ENCODE measurements at regions not wholly inside any gene's neighbourhood (a gene's known extent, or its start where the extent isn't known, plus 50 kb on each side); places are given as distances from the start of the nearest gene placed in this dataset.
"Not testable (repeated sequence)": the region's sequence is repeated elsewhere in the genome, so short reads cannot be mapped to it uniquely, and the experiment has no call there.

DNA sequence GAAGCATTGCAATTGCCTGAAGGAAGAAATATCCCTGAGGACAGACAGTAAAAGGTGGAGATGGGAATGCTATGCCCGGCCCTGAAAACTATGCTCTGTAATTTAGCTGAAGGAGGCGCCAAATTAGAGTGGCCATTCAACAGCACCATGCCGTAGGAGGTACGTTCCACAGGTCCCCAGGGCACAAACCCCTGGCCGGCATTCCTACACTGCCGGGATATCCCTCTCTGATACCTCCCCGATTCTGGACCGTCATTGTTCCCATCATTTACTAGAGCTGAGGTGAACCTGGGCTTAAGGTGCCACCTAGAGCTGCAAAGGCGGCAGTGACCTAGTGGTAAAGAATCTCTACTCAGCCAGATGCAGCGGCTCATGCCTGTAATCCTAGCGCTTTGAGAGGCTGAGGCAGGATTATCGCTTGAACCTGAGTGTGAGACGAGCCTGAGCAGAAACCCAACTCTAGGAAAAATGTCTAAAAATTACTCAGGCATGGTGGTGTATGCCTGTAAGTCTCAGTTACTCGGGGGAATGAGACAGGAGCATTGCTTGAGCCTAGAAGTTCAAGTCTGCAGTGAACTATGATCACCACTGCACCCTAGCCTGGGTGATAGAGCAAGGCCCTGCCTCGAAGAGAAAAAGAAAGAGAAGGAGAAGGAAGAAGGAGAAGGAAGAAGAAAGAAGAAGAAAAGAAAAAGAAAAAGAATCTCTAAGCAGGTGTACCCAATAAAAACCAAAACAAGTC is 53.0 kb upstream of the TNKS2 start:
- DNase-seq (ENCODE audit: low read depth in 4 of 4, low spot score in 2 of 4) = peak in 1 of 4 donors; percentile 7

DNA sequence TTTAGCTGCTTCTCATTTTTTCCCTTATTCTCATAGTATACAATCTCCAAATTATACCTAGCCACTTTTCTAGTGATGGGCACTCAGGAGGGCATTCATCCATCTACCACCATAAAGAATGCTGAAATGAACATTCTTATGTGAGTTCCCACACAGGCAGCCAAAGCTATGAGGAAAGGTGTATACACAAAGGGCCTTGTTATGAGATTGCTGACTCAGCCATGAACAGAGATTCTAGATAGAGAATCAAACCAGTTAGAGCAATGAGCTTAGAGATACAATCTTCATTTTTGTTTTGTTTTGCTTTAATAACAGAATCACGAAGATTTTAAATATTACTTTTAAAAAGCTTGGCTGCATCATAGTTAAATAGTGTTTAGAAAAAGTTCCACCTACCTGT is 54.8 kb upstream of the TNKS2 start:
- no peak for DNase-seq (ENCODE audit: low read depth in 4 of 4, low spot score in 2 of 4)

DNA sequence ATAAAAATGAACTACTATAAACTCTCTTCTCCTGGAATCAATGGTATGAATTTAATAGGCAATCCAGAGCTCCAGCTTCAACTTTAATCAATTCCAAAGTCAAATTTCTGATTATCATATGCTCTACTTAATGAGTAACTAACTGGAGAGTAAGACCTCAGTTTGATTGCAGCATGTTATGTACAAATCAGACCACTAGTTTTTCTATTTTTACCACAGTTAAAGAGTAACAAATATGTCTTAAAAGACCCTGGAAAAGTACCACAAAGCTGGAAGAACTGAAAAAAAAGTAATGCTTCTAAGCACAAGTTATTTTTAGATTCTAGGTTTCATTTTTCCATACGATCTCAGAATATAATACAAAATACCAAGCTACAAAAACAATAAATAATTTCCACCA is 56.0 kb upstream of the TNKS2 start:
- no peak for DNase-seq (ENCODE audit: low read depth in 4 of 4, low spot score in 2 of 4)

DNA sequence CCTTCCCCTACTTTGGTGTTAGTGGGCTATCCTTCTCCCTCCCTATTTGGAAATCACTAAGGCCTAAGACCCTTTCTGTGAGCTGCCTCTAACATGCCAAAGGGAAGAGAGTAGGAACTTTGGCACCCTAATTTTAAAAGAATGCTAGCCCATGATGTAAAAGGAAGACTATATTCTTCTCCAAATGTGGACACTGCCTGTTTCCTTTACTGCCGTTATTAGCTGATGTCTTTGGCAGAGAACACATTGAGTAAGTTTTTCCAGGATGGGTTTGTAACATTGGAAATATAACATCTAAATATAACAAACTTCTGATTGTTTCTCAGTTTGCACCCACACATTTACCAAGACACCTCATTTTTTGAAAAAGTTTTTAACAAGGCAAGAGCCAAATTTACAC is 56.9 kb upstream of the TNKS2 start:
- DNase-seq (ENCODE audit: low read depth in 4 of 4, low spot score in 2 of 4) = no peak

DNA sequence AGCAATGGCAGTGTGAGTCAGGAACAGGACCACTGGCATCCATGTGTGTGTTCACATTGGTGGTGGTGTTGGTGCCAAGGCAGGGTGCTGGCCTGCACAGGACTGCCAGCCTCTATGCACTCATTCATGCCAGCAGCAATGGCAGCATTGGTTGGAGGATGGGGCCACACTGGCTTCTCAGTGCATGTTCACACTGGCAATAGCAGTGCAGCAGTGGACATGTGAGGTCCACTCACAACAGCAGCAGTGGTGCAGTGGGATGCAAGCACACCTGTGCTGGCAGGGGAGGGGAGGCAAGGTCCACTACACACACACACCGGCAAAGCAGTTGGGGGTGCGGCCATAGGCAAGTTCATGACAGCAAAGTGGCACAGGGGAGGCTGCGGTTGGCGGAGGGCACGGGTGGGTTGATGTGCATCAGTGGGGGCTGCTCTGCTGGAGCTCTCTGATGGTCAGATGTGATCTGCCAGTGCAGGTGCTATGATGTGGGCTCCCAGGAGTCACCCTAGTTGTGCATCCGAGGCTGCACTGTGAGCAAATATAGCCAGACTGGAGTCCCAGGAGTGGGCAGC is 57.8 kb upstream of the TNKS2 start:
- no peak for DNase-seq (ENCODE audit: low read depth in 4 of 4, low spot score in 2 of 4)

DNA sequence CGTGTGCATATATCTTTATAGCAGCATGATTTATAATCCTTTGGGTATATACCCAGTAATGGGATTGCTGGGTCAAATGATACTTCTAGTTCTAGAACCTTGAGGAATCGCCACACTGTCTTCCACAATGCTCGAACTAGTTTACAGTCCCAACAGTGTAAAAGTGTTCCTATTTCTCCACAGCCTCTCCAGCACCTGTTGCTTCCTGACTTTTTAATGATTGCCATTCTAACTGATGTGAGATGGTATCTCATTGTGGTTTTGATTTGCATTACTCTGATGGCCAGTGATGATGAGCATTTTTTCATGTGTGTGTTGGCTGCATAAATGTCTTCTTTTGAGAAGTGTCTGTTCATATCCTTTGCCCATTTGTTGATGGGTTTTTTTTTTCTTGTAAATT is 66.0 kb upstream of the TNKS2 start:
- DNase-seq (ENCODE audit: low read depth in 4 of 4, low spot score in 2 of 4) = not testable (repeated sequence)

DNA sequence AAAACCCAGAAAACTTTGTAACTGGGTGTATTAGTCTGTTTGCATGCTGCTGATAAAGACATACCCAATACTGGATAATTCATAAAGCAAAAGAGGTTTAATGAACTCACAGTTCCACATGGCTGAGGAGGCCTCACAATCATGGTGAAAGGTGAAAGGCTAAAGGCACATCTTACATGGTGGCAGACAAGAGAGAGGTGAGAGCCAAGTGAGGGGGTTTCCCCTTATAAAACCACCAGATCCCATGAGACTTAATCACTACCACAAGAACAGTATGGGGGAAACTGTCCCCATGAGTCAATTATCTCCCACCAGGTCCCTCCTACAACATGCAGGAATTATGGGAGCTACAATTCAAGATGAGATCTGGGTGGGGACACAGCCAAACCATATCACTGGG is 68.9 kb upstream of the TNKS2 start:
- DNase-seq (ENCODE audit: low read depth in 4 of 4, low spot score in 2 of 4) = not testable (repeated sequence)

DNA sequence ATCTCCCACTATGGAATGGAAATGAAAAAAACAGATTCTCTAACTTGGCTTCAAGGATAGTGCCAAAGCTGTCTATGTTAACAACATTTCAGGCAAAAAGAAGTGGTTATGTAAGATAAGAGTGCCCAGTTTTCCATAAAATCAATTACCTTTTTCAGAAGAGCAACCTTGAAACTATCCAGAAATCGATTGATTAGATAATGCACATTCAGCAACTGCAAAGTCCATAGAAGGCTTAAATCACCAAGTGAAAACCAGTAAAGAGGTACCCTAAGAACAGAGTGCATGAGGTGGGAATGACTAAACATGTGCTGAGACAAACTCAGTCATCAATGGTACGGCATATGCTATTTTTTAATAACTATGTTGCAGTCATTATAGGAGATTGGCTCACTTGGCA is 71.9 kb upstream of the TNKS2 start:
- no peak for DNase-seq (ENCODE audit: low read depth in 4 of 4, low spot score in 2 of 4)

DNA sequence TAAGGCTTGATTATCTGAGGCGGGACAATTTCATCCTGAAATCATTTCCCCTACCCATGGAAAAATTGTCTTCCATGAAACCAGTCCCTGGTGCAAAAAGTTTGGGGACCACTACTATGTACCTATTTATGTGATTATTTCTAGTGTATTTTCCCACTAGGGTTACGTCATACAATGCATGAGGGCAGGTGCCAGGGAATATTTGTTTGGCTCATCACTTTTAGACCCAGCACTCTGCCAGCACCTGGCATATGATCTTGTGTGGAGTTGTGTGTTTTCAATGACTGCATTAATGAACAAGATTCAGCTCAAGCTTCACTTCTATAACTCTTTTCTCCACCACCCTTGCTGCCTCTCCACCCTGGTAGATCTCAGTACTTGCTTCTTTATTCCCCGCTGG is 73.3 kb upstream of the TNKS2 start:
- no peak for DNase-seq (ENCODE audit: low read depth in 4 of 4, low spot score in 2 of 4)

DNA sequence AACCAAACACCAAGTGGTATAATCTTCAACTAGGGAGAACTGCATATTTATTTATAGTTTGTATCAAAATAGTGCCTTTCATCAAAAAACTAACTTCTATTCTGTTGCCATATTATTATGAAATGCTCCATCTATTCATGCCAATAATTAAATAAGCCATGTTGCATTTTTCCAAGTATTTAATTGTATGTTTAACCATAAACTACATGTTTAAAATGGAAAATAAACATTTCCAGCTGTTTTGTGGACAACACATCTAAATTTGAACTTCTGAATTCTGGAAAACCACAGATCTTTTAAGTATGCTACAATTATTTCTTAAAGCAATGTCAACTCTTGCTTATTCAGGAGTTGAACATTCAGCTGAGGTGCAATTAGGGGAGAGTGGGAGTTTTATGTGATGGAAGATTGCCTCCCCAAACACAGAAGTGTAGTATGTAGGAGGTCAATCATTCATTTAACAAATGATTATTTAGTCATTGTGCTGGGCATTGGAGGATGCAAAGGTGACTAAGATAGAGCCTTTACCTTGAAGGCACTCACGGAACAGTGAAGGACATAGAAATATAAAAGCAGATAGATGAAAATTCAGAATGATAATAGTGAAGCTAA is 80.7 kb upstream of the PPP1R3C start:
- no peak for DNase-seq (ENCODE audit: low read depth in 4 of 4, low spot score in 2 of 4)

DNA sequence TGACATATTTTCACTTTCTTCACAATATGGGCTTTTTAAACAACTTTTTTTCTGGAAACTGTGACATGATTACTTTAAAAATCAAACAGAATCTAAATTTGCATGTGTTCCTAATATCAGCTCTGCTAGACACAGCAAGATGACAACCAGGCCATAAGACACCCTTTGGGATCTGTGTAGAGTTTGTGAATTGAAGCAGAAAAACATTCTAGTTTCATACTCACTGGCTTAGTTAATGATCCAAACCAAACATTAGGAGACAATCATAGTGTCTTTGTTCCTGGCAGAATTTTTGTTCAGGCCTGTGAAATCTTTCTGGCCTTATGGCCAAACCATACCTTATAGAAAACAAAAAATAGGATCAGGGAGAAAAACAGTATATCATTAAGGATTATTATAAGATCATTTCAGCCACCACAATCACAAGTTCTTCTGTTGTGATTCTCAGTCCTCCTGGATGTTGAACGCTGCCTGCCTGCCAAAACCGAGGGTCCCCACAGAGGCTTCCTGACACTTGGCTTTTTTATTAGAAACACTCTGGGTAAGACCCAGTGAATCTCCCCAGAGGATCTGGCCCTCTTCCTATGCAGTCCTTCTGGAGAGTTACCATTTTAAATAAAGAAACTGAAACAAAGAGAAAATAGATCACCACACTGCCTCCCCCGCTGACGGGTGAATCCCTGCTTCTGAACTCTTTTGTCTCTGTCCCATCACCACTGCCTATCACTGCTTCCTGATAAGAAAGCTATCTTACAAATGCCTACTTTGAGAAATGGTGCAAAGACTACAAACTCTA is 79.2 kb upstream of the PPP1R3C start:
- no peak for DNase-seq (ENCODE audit: low read depth in 4 of 4, low spot score in 2 of 4)

DNA sequence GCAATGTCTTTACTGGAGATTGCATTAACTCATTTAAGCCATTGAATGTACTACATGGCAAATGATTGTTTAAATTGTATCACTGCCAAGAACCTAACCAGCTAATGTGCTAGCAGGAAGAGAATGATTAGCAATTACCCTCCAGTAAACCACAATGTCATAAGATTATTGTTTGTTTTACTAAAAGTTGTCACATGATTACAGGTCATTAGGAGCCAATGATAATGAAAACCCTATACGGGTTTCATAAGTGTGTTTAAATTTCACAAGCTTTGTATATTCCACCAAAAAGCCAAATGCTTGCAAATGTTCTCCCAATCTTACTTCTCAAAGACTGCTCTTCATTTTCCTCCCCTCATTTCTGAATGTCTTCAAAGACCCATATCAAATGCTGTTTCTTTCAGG is 76.5 kb upstream of the PPP1R3C start:
- no peak for DNase-seq (ENCODE audit: low read depth in 4 of 4, low spot score in 2 of 4)

DNA sequence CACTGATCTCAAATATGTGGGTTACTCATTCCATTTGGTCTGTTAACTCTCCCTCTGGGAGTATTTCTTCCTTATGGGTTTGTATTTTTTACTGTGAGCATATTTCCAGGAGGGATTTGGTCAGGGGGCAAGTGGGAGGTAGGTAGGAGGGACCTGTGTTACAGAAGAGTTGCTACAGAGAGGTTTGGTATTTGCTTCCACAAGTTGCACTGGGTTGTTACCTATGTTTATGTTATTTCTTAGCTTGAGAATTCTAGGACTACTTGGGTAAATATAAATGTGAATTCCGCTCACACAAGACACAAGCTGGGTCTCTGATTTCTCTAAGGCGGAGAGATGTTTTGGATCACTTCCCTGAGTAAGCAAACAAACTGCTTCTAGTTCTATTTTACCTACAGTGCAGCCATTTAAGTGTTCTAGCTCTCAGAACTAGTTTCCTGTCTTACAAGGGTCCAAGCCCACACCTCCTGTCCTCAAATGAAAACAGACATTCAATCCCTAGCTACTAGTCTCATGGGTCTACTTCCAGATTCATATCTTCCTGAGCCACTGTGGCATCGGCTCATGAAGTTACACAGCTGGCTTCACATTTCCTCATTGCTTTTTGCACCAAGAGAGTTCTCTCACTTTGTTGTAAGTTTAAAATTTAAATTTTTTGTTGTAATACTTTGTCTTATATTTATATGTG is 75.4 kb upstream of the PPP1R3C start:
- peak in 2 of 4 donors; percentile 15 to 16 for DNase-seq (ENCODE audit: low read depth in 4 of 4, low spot score in 2 of 4)

DNA sequence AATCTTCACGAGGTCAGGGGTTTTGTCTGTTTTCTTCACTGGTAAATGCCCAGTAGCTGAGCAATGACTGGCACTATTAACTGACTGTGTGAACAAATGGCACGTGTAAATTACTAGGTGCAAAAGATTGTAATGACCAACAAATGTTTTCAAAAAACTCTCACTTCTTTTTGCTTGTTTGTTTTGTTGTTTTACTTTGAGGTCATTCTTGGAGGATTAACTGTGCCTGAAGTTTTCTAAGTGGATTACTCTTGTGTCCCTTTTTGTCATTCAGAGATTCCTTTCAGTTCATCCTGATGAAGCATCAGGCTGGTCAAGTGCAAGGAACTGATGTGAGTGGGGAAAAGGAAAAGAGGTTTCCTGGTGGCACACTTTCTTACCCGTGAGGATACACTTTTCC is 74.4 kb upstream of the PPP1R3C start:
- no peak for DNase-seq (ENCODE audit: low read depth in 4 of 4, low spot score in 2 of 4)

DNA sequence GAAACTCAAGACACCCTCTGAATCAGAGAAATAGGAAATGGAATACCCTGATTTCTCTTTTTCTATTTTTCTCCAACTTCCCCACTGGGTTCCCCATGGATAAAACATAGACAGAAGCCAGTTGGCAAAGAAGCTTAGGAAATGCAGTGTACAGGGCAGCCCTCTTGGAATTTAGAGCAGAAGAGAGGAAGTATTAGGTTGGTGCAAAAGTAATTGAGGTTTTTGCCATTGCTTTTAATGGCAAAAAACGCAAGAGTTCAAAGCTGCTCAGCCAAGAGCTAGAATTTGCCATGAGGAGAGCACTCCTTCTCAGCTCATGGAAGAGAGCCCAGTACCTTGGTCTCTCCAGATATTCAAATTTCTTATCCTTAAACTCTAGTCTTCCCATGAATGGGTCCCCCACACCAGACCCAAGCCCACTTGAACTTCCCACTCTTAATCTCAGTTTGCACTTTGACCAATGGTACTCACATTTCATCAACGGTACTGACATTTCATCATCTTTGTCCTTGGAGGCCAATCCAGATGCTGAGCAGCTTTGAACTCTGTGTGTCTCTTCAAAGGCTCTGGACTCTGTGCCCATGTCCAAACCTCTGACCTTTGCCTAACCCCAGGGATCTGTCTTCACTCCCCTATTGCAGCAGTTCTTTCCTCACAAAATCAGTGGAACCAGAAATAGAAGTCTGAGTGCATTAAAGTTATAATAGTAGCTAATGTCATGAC is 73.2 kb upstream of the PPP1R3C start:
- no peak for DNase-seq (ENCODE audit: low read depth in 4 of 4, low spot score in 2 of 4)

DNA sequence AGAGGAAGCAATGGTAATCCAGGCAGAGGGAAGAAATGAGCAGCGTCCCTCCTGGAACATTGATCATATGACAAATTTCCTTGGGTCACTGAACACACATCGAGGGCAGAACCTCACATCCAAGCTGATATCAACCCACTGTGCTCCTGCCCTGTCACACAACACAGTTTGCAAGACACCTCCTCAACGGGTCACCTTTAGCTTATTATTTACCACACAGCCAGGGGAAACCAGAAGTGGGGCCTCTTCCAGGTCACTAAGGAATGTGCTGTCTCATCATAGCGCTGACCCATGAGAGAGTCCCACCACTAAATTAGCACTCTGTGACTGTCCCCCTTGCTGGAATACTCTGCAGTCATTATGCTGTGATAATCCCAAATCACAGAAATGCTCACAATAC is 69.7 kb upstream of the PPP1R3C start:
- DNase-seq (ENCODE audit: low read depth in 4 of 4, low spot score in 2 of 4) = no peak

DNA sequence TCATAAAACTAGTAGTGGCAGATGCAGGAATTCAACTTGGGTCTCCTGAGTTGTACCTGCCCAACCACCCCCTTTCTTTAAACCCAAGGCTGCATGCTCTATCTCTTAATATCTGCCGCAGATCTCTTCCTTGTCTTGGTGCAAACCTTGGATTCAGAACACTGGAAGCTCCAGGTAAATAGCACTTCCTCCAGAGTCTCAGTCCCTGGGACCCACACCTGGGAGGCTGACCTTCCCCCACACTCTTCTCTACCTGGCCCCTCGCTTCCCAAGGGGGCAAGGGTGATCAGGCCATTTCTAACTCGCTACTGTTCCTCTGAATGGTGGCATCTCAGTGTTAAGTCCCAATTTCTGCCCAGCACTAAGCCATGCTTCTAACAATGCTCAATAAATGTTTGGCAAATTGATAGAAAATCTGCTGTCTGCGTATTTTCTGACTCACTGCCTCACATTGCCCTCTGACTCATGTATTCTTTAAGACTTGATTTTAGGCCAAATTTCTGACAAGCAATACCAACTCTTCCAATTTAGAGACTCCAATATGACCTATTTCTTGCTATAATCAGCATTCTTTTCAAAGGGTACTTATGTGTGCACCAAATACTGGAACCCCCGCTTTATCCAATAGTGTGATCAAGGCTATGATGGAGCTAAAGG is 68.0 kb upstream of the PPP1R3C start:
- no peak for DNase-seq (ENCODE audit: low read depth in 4 of 4, low spot score in 2 of 4)

DNA sequence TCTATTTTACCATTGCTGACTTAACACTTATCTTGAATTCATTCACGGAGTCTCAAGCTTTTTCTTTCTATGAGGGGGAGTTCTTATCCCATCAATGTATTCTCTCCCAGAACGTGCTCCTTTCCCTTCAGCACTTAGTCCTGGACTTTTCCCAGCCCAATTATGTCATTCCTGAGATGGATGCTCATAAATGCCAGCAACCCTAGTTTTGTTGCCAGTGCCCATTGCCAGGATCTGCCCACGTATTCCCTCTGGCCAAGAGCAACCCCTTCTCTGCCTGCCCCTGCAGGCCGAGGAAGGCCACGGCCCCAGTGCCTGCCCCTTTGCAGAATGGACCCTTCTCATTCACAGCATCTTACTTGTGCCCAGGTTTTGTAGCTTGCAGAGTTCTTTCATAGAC is 67.4 kb upstream of the PPP1R3C start:
- no peak for DNase-seq (ENCODE audit: low read depth in 4 of 4, low spot score in 2 of 4)

DNA sequence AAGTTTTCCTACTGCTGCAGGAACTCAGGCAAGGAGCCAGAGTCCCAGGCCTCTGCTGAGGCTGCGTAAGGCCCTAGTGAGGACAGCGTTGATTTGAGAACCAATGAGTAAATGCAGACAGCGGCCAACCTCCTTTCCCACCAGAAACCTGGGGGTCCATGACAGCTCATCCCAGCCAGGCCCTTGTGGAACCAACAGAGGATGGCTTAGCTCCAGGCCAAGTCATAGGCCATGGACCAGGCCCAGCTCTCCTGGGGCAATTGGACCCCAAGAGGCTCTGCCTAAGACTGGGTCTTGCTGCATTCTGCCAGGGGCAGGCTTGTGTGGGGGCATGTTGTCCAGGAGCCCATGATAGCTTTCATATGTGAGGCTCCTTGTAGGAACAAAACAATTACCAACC is 65.4 kb upstream of the PPP1R3C start:
- no peak for DNase-seq (ENCODE audit: low read depth in 4 of 4, low spot score in 2 of 4)

All from left renal cortex interstitium (tissue), 4 donors.